HG03060 (cell line): ENCODE measurements at regions not wholly inside any gene's neighbourhood (a gene's known extent, or its start where the extent isn't known, plus 50 kb on each side); places are given as distances from the start of the nearest gene placed in this dataset.

Source experiments
- ATAC-seq: cut with Tn5 transposase; IDR thresholded peaks from one replicate; pipeline ENCODE4 v1.9.1; 2021; ENCODE audit warnings: low read depth, moderate number of reproducible peaks; ENCODE audit not compliant: unreplicated experiment

DNA sequence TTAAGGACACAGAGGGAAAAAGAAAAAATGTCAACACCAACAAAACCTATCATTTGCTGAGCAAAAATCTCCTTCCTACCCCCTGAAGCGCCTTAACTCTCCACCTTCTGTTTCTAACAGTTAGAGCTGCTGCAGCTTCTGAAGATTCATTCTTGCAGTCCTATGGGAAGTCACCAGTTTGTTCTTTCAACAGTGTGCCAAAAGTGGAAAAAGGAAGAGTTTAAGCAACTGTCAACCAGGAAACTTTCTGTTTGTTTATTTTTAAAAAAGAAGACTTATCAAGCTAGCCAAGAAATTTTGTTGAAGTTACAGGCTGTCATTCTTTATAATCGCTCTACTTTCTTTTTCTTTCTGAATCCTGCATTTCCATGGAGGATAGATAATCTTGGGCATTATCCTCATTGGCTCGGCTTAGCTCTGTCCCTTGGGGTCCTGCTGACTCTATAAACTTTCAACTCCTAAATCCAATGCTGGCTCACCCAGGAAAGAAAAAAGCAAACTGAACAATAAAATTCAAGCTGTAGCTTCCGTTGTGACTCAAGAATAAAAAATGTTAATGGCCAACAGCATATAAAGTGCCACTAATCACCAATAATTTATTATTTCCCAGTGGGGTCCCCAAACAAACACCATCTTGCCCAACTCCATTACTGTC, 172.8 kb upstream of the CITED2 start:
- no peak for ATAC-seq

DNA sequence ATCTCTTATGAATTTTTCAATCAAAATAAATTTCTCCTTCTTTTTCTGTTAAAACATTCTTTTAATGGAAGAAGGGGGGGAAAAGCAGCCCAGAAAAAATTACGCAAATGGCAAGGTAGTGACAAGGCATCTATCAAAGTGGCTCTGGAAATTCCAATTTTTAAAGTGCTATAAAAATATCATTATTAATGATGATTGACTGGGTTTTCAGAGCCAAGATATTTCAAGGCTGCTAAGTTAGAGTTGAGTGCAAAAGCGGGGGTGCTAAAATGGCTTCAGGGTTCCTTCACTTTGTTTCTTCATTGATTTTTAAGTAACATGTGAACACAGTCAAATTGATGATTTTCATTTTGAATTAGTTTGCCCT, 171.6 kb upstream of the CITED2 start:
- ATAC-seq = no peak

DNA sequence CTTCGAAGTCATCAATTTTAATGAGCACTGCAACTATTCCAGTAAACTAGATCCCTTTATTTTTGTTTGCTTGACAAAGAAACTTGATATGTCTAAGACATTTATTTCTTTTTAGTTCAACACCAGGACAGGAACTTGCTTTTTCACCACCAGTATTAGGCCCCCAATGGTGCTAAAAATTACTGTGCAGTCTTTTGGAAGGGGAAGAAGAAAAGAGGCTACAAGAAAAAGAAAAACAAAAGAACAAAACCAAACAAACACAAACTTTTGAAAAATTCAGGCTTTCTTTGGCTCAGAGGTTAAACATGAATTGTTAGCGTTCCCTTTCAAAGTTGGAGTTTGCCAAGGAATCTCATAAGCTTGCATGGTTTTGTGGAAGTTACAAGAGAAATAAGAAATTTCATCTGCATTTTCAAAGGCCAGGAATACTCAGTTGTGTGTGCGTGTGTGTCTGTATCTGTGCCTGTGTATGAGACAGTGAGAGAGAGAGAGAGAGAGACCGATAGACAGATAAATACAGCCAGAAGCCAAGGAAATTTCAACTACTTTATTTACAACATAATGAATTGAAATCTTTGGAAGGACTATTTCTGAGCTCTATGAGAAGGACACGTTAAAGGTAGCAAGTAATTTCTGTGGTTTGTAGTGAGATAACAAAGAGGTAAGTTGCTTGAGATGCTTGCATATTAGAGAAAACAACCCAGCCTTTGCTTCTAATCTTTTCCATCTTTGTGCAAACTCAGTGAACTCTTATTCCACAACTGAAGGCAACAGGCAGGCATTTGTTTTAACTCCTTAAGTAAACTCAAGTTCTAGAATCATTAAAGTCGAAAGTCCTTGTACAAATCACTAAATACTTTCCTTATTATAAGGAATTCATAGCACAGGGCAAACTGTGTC, 171.0 kb upstream of the CITED2 start:
- no peak for ATAC-seq

DNA sequence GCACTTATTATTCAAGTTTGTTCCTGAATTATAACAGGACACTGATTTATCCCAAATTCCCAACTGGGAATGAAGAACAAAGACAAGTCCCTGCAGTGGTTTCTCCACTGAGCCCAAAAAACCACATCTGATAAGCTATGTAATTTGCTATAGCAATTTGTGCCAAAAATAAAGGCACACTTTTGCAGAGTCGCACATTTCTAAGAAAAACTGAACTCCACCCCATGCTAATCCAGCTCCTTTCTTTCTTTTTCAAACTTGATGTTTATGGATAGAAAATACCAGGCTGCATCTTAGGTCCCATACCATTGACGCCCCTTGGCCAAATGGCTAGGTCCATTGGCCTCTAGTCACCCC, 170.2 kb upstream of the CITED2 start:
- ATAC-seq = no peak

DNA sequence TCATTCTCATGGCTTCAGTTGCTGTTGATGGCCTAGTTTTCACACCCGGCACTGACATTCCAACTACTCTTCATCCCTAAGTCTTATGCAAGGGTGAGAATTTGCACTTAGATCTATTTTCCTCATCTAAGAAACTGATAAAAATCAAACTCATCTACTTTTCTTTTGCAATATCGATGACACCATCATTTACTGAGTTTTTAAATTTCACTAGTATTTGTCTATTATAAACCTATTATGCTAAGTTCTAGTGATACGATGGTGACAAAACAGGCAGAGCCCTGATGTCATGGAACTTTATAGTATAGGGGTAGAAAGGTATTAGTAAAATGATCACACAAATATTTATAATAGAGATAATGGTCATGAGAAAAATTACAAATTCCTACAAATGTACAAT, 167.9 kb upstream of the CITED2 start:
- ATAC-seq = no peak

DNA sequence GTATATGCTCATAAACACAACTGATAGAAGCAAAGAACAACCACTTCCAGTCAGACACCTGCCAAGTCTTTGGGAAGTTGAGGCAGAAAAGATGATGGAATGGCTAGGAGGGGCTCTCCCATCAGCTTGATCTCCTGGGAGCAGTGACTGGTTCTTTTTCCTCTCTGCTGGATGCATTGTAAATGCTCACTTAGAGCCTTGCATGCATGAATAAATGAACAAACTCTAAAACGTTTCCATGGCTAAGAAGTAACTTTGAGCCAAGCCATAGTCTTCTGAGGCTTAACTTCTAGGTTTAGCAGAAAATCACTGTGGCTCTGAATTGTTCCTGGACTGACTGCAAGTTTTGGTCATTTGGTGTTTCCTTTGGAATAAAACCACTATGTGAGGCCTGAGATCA, 166.4 kb upstream of the CITED2 start:
- no peak for ATAC-seq

DNA sequence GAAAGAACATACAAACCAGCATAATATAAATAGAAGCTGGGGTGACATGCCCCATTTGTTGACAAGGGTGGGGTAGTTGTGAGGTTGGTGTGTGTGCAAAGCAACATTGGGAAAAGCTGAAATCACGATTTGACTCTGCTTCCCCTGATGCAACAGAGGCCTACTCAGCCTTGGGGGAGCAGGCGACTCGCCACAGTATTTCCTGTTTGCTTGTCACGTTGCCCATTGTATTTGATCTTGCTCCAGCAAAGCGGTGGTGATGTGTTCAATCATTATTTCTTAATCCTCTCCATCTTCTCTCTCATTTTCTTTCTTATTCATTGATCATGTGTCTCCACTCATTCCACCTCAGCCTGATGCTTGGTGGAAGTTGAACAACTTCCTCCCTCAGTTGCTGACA, 165.8 kb upstream of the CITED2 start:
- ATAC-seq = no peak

DNA sequence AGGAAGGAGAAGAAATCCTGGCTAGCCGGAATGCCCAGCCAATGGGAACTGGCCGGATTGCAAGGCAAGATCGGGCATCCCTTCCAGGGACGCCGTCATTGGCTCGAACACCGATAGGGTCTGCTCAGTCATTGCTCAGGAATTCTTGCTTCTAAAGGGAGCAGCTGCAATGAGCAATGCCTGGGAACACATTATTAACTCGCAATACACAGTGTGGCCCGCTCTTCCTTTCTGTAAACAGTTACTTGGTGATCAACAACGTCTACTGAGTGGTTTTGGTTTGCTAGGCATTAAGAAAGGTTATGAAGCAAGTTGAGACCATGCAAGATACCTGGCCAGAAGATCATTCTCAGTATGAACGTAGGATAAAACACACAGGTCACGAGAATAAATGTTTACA, 165.4 kb upstream of the CITED2 start:
- ATAC-seq = no peak

DNA sequence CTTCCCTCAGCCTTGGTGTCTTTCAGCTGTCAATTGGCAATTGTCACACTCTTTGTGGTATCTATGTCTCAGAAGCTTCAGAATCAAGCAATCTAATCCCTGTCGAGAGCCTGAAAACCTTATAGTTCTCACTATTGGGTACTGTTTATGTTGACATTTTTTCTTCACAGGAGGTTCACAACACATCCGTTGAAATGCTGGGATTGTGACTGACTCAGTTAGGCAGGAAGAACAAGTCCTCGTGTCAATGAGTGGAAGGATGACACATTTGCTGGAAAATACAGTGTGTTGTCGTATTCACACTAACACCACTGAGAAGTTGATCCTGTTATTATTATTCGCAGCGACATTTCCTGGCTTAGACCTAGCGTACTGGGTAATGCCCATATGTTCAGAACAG, 163.9 kb upstream of the CITED2 start:
- ATAC-seq = no peak

DNA sequence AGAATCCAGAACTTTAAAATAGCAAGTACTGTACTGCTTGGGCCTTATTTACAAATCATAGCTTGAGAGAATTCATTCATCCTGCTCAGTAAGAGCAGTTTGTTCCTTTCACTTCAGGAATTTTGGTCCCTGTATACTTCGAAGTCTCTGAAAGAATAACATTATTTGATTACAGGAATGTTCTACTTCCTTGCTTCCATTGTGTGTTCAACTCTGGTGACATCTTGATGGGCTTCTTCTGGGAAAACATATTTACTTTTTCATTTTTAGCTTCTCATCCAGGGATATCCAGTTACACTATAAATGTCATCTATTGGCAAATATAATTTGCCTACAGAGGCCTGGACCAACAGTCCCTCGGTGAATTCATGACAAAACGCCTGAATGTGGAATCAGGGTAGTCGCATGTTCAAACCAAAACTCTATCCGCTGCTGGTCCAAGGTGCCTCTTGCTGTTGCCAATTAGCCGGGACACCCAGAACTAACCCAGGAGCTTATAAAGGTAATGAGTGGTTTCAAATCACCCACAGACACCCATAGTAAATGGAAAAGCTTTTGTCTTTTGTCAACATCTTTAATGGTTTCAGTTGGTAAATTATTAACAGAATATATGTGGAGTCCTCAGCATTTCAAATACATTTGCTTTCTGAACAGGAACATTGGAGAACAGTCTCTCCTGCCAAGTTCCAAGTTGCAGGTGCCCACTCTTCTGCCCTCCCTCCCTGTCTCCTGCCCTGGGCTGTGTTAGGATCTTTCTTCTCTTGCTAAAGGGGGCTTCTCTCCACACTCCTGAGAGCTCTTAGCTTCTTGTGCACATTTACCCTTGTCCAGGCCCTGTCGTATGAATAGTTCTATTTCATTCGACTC, 162.5 kb upstream of the CITED2 start:
- ATAC-seq = no peak

DNA sequence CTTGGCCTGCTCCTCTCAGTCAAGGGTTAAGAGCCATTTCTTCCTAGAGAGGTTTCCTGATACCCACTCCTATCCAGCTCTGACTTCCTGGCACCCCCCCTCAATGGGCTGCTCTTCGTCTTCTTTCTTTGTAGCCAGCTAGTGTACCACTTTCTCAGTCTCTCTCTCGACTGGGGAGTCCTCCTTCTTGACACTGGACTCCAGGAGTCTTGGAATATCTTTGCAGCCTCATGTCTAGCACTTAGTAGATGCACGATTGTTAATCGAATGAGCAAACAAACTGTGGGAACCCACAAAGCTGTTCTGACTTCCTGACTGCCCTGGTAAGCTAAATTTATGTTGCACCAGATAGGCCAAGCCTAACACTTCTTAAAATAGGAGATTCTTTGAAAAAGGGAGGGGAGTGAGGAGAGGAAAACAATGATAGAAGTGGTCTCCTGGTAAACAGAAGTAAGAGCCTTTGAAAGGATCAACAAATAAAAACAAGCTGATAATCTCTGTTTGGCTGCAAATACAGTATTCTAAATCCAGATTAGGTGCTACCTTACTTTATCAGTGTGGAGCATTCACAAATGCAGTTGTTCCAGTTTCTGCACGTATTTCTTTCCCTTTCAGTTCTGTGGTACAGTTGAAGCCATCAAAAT, 160.1 kb upstream of the CITED2 start:
- ATAC-seq = no peak

DNA sequence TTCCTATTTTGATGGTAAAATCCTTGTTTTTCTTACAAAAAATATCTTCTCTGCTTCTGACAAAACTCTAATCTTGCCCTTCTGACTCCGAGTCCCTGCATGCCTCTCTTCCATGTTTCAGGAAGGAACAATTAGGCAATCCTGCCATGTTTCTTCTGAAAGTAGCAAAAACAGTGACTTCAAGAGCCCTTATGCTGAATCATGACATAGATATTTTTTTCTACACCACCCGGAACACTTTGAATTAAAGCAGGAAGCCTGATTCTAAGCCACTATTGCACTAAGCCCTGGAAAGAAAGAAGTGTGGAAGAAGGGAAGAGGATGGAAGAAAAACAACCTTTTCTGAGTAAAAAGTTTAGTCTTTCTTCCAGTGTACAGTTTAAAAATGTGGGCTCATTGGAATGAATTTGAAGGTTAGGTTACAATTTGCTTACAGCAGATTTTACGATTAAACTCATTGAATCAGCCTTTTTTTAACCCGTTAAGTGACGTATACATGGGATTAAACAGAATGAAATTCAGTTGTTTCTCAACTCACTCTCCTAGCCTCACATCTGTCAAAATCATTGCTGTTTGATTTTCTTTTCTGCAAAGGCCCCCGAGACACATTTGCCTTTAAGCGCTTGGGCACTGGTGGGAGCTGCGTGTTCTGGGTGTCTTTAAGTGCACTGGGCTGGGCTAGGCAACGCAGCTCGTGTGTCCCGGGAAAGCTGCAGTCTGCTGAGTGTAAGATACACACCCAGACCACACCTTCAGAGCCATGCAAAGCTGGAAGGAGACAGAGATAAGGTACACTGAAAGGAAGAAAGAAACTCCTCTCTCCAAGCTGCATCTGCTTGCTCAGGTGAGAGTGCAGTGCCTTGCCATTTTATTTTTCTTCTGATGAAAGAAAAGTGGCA, 159.4 kb upstream of the CITED2 start:
- ATAC-seq = no peak

DNA sequence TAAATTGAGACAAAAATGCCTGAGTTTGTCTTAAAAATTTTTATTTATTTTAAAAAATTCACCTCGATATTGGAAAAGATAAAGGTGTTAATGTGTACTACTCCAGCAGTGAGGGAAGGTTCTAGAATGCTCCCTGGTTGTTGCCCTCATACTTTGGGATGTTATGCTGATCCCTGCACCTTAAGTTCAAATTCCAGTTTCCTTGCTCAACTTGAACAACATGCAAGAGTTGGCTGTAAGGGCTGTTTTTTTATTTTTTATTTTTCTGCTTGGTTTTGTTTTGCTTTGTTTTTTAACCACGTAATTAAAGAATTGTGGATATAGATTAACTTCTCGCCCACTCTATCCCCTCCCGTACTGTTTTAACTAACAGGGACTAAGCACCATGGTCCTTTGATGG, 158.7 kb upstream of the CITED2 start:
- no peak for ATAC-seq

DNA sequence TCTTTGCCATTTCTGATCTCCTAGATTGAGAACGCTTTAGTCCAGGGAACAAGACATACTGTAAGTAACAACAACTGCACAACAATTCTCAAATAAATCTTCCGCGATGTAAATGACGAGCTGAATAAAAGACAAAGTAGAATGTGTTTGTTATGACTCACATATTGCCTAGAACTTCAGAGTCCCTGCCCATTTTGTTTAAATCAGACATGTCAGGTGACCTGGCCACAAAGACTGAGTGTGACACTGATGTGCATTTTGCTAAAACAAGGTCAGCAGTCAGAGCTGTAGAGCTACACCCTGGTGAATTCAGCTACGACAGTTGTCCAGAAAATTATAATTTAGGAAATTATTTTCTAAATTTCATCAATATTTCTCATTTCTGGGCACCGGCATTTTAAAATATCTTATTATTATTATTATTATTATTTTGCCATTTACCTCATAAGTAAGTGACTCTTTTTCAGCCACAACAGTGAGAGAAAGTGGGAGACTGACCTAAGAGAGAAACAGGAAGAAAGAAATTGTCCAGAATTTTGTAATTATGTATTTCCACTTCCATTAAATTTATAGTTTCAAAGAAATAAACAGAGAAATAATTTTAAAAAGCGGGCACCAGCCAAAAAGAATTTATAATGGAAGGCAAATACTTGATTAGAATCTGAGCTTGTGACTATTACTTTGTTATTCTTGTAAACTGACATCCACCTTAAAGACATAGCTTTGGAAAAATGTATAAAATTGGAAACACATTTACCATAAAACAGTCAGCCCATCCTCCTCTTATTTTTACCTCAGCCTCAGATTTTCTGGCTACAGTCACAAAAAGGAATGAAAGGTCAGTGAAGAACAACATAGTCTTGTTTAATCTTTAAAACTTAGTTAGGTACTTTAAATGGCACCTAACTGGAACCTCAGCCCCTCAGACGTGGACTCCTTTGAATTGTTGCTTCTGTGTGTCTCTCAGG, 157.0 kb upstream of the CITED2 start:
- no peak for ATAC-seq

DNA sequence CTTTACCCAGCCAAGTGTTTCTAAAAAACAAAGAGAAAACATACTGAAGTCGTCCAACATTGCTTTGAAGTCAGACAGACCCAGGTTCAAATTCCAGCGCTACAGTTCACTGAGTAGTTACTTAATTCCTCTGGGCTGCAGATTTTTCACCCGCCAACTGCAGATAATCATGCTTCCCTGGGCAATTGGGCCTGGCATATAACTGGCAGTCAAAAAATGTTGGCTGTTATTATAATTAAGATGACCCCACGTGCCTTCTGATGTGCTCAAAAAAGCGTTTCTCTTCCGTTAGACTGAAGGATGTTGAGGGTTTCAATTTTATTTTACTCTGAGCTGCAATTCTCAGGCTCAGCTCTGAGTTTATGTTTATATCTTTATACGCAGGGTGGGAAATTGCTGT, 156.1 kb upstream of the CITED2 start:
- no peak for ATAC-seq

DNA sequence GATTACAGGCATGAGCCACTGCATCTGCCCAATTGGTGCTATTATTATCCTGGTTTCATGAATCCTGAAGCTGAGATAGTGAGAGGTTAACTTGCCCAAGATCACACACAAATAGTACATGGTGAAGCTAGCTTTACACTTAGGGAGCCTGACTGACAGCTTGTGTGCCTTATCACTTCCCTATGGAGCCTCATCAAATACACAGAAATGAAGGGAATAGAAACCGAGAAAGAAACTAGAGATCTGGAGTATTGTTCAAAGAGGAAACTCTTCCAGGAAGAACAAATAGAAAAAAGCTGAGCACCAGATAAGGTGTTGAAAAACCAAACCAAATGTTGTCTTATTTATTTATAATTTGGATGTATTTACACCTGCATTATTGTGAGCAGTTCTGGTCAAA, 155.0 kb upstream of the CITED2 start:
- no peak for ATAC-seq

DNA sequence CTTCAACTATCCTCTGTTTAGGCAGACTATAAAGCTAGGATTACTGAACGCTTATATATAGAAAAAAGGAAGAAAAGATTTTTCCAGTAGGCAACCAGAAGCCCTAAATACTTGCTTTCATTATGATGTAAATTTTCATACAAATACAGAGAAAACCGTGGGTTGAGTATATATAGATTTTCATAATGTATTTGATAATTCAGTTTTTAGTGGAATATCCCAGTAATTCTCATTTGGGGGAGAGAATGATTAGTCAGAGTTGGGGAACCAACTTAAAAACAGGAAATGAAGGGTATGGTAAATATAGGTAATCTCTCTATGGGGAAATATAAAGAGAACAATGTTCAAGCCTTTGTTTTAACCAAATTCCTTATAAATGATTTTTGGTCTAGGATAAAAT, 154.0 kb upstream of the CITED2 start:
- ATAC-seq = no peak

DNA sequence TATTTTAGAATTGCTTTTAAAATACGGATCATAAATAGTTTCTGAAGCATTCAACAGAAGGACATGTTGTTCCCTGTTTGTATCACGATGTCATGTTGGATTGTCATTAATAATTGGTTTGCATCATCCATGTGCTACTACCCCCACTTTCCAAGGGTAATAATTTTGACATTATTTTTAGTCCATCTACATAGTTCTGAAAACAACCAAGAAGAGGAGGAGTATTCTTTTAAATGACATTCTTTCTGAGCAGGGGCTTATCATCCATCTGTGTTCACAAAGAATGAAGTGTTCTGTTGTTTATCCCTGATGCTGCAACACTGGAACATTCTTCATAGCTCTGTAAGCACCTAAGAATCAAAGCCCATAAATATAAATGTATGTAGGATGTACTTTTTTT, 151.0 kb upstream of the CITED2 start:
- ATAC-seq = no peak

DNA sequence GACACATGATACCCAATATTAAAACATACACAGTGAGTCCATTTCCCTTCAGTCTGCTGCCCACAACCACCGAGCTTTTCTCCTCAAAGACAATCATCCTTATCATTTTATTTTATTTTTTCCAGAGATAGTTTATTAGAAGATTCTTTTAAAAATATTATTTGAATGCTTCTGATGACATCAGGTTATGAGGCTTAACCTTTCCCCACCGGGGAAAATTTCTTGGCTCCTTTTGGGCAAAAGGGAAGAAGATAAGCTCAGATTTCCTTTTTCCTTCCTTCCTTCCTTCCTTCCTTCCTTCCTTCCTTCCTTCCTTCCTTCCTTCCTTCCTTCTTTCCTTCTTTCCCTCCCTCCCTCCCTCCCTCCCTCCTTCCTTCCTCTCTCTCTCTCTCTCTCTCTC, 149.5 kb upstream of the CITED2 start:
- no peak for ATAC-seq
